Peyer's patch (tissue), 4 donors: ENCODE measurements at regions not wholly inside any gene's neighbourhood (a gene's known extent, or its start where the extent isn't known, plus 50 kb on each side); places are given as distances from the start of the nearest gene placed in this dataset.

Source experiments
- DNase-seq, 3 donors: peaks; one replicate each; pipeline ENCODE4 v3.0.0-alpha.2; 2017 to 2019
- H3K27ac ChIP-seq, 4 donors: fragments of 200-600 bp; sonication (generic); one replicate each; pipeline ENCODE4 v1.5.1; 2016 to 2019
- H3K27me3 ChIP-seq, 2 donors: fragments of 200-600 bp; sonication (generic); one replicate each; pipeline ENCODE4 v1.5.1; 2019
- H3K36me3 ChIP-seq, 3 donors: fragments of 200-600 bp; sonication (generic); one replicate each; pipeline ENCODE4 v1.5.1; 2016 to 2019
- H3K4me1 ChIP-seq, 4 donors: fragments of 200-600 bp; sonication (generic); one replicate each; pipeline ENCODE4 v1.5.1; 2016 to 2019
- H3K4me3 ChIP-seq, 4 donors: fragments of 200-600 bp; sonication (generic); 1 replicate in 3 of 4; 2 replicates in 1 of 4; pipeline ENCODE4 v1.5.1; 2016 to 2019; ENCODE audit warnings: mild to moderate bottlenecking in 1 of 4
- H3K9me3 ChIP-seq, 4 donors: fragments of 200-600 bp; sonication (generic); one replicate each; pipeline ENCODE4 v1.5.1; 2016 to 2019; ENCODE audit warnings: mild to moderate bottlenecking in 1 of 4
- POLR2A ChIP-seq, 2 donors: fragments of 450-650 bp; IDR thresholded peaks; one replicate each; pipeline ENCODE4 v1.5.1; 2017; ENCODE audit warnings: antibody characterized with exemption in 2 of 2, mild to moderate bottlenecking in 2 of 2, moderate library complexity in 2 of 2
- TF ChIP-seq, protein P1 (sequence below), 6 experiments: fragments of 450-650 bp in 4 of 6; fragments of 200-600 bp in 2 of 6; sonication (generic) in 1 of 6; IDR thresholded peaks; one replicate each; pipeline ENCODE4 v1.5.1; 2017 to 2019; ENCODE audit warnings: antibody characterized with exemption in 6 of 6, mild to moderate bottlenecking in 3 of 6, moderate library complexity in 1 of 6

DNA sequence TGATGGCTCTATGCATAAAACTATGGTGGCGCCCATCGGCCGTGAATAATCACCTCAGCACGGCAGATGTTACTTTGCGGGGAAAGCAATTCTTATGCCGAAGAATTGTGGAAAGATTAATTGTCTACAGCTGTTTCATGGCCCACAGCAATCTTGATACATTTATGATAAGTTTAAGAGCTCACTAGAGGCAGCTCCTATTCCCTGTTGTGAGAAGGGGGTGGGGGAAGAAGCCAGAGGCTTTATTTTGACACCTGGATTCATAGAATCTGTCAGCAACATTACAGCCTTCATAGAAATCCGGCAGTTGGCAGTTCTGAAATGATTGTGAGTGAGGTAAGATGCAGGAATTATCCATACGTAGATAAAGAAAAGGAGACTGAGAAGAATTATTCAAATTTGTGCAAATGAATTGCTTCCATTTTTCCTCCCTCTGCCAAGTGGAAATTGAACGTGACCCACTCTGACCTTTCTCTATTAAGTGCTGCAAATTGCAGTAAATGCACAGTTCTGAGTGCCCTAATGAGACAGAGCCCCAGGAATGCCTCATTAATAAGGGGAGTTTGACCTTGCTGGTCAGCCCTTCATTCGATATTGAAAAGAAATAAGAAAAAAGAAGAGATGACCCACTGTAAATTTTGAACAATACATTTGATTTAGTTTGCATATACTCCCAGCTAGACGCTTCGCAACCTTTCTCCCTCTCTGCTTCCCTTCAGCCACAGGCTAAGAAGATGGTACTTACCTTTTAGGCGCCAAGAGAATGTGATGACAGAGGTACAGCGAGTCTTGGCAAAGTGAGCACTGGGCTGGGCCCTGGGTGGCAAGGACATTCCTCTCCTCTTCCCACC is 188.8 kb downstream of the GPAT3 start:
- DNase-seq, result no peak
- Histone ChIP-seq H3K9me3 (no peaks in the 10 kb centered on the region), H3K4me1 (no peaks in the 10 kb centered on the region), H3K4me3 (no peak overlapping the region), H3K27me3 (no peaks in the 10 kb centered on the region), H3K36me3 (no peaks in the 10 kb centered on the region), H3K27ac (no peak overlapping the region)
- TF ChIP-seq, protein P1, sequence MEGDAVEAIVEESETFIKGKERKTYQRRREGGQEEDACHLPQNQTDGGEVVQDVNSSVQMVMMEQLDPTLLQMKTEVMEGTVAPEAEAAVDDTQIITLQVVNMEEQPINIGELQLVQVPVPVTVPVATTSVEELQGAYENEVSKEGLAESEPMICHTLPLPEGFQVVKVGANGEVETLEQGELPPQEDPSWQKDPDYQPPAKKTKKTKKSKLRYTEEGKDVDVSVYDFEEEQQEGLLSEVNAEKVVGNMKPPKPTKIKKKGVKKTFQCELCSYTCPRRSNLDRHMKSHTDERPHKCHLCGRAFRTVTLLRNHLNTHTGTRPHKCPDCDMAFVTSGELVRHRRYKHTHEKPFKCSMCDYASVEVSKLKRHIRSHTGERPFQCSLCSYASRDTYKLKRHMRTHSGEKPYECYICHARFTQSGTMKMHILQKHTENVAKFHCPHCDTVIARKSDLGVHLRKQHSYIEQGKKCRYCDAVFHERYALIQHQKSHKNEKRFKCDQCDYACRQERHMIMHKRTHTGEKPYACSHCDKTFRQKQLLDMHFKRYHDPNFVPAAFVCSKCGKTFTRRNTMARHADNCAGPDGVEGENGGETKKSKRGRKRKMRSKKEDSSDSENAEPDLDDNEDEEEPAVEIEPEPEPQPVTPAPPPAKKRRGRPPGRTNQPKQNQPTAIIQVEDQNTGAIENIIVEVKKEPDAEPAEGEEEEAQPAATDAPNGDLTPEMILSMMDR (IDR thresholded peaks at IDR 0.05), result no peak
- TF ChIP-seq POLR2A (IDR thresholded peaks at IDR 0.05), result no peak

DNA sequence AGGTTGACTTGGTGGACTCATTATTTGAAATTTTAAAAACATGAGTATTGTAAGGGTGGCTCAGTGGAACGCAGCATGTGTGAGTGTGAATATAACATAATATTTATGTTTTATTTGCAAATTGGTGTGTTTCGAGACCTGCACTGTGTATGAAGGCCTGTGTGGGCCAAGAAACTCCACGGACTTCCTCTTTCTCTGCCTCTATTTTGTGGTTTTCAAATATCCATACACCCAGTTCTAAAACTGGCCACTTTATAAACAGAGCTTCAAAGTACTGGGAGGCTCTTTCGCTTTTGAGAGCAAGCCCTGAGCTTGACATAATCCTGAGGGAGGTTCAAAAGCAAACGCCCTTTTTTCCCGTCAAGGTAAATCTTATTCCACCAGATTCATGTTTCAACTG is 187.7 kb downstream of the GPAT3 start:
- H3K27me3 ChIP-seq, result no peaks in the 10 kb centered on the region
- TF ChIP-seq POLR2A (IDR thresholded peaks at IDR 0.05), result no peak
- TF ChIP-seq, protein P1 (IDR thresholded peaks at IDR 0.05), result no peak
- no peaks in the 10 kb centered on the region for H3K9me3 ChIP-seq
- no peaks in the 10 kb centered on the region for H3K4me1 ChIP-seq
- no peak for DNase-seq
- H3K4me3 ChIP-seq, result no peak overlapping the region
- H3K36me3 ChIP-seq, result no peaks in the 10 kb centered on the region
- no peak overlapping the region for H3K27ac ChIP-seq

DNA sequence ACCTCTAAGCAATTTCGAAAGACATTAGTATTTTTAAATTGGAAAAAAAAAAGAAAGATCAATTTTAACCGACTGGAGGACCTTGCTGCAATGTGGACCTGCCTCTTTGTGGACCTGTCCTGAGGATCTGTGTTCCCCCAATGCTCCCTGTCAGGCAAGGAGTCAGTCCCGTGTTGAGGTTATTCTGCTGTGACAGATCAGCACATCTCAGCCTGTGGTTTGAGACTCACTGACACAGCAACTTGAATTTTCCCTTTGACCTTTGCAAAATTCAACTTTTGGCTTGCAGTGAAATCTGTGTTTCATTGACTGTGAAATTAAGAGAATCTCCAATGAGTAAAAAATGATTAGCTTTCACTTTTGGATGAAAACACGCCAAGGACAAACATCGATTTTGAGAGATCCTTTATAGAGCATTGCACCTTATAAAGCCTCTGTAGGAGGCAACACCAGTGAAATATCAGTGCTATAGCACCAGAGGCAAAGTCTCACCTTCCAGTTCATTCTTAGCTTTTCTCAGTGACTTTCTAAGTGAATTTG is 186.9 kb downstream of the GPAT3 start:
- DNase-seq, result no peak
- TF ChIP-seq, protein P1 (IDR thresholded peaks at IDR 0.05), result no peak
- TF ChIP-seq POLR2A (IDR thresholded peaks at IDR 0.05), result no peak

DNA sequence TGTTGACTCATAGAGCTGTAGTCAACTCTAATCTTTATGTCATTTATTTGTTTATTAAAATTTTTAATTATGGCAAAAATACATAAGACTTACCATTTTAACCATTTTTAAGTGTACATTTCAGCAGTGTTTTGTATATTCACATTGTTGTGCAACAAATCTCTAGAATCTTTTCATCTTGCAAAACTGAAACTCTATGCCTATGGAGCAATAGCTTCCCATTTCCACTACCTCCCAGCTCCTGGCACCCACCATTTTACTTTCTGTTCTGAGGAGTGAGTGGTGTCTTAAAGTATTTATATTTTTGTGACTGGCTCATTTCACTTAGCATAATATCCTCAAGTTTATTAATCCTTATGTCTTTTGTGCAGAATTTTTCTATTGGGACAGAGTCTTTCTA is 181.0 kb downstream of the GPAT3 start:
- no peak for TF ChIP-seq POLR2A (IDR thresholded peaks at IDR 0.05)
- TF ChIP-seq, protein P1 (IDR thresholded peaks at IDR 0.05), result no peak
- Histone ChIP-seq H3K36me3 (no peaks in the 10 kb centered on the region), H3K27ac (no peak overlapping the region), H3K4me3 (no peak overlapping the region), H3K9me3 (no peaks in the 10 kb centered on the region), H3K4me1 (no peaks in the 10 kb centered on the region), H3K27me3 (no peaks in the 10 kb centered on the region)
- DNase-seq, result no peak

More for the DNA sequence above, 186.9 kb downstream of the GPAT3 start:
- Histone ChIP-seq H3K9me3 (no peaks in the 10 kb centered on the region), H3K27ac (no peak overlapping the region), H3K4me3 (no peak overlapping the region), H3K4me1 (no peaks in the 10 kb centered on the region), H3K27me3 (no peaks in the 10 kb centered on the region), H3K36me3 (no peaks in the 10 kb centered on the region)

DNA sequence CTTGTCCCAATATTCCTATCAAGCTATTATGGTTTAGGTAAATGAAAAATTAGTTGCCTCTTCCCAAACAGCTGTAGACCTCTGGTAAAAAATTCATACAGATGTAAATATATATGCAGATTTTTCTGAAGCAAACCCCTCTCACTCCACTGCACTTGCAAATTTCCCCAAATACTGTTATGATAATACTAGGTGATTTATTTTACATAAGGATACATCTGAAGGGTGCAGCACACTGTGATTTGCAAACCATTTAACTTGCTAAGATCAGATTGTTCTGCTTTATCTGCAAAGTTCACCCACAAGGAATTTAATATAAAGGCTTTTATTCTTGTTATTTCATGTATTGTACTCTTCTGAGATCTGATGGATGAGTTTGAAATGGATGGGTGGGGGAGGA is 177.0 kb downstream of the GPAT3 start:
- no peaks in the 10 kb centered on the region for H3K27me3 ChIP-seq
- no peaks in the 10 kb centered on the region for H3K4me1 ChIP-seq
- no peak overlapping the region for H3K27ac ChIP-seq
- H3K9me3 ChIP-seq, result no peaks in the 10 kb centered on the region
- no peak overlapping the region for H3K4me3 ChIP-seq
- no peak for TF ChIP-seq POLR2A (IDR thresholded peaks at IDR 0.05)
- TF ChIP-seq, protein P1 (IDR thresholded peaks at IDR 0.05), result no peak
- no peak for DNase-seq
- H3K36me3 ChIP-seq, result no peaks in the 10 kb centered on the region
